GM23338 (cell line): ENCODE measurements at regions not wholly inside any gene's neighbourhood (a gene's known extent, or its start where the extent isn't known, plus 50 kb on each side); places are given as distances from the start of the nearest gene placed in this dataset.
A peak's percentile ranks its signal among the peaks of the same experiment; 100 is the strongest.

ENCODE experiments used
- ATAC-seq: fragments of 200-7000 bp; cut with Tn5 transposase; 3 replicates; pipeline ENCODE4 v1.9.1; 2020
- DNase-seq: peaks from one replicate; pipeline ENCODE4 v3.0.0-alpha.2; 2015; ENCODE audit warnings: low spot score
- H2AFZ ChIP-seq: fragments of 200-600 bp; sonication (generic); 2 replicates; pipeline ENCODE4 v1.8.0; 2016; ENCODE audit warnings: antibody characterized with exemption, mild to moderate bottlenecking, moderate library complexity
- H3F3A ChIP-seq: fragments of 200-600 bp; sonication (generic); replicated peaks from 2 replicates; pipeline ENCODE4 v1.8.0; 2017; ENCODE audit warnings: antibody characterized with exemption, mixed run types, low read depth
- H3K27ac ChIP-seq: fragments of 200-600 bp; sonication (generic); 2 replicates; pipeline ENCODE4 v1.6.1; 2016; ENCODE audit warnings: low read depth
- H3K27me3 ChIP-seq: fragments of 200-600 bp; sonication (generic); 2 replicates; pipeline ENCODE4 v1.8.0; 2016; ENCODE audit warnings: mild to moderate bottlenecking, mixed run types, moderate library complexity; ENCODE audit not compliant: insufficient read depth
- H3K36me3 ChIP-seq: fragments of 200-600 bp; sonication (generic); 2 replicates; pipeline ENCODE4 v1.8.0; 2016; ENCODE audit warnings: mild to moderate bottlenecking; ENCODE audit not compliant: insufficient read depth
- H3K4me1 ChIP-seq: fragments of 200-600 bp; sonication (generic); 2 replicates; pipeline ENCODE4 v1.8.0; 2016; ENCODE audit warnings: mild to moderate bottlenecking, moderate library complexity; ENCODE audit not compliant: insufficient read depth
- H3K4me2 ChIP-seq: fragments of 200-600 bp; sonication (generic); 2 replicates; pipeline ENCODE4 v1.7.1; 2017; ENCODE audit warnings: mixed run types
- H3K4me3 ChIP-seq: fragments of 200-600 bp; sonication (generic); 2 replicates; pipeline ENCODE4 v1.6.1; 2016; ENCODE audit warnings: mixed run types
- H3K79me2 ChIP-seq: fragments of 200-600 bp; sonication (generic); replicated peaks from 2 replicates; pipeline ENCODE4 v1.8.0; 2017; ENCODE audit warnings: mild to moderate bottlenecking; ENCODE audit not compliant: insufficient read depth
- H3K9me2 ChIP-seq: fragments of 200-600 bp; sonication (generic); 2 replicates; pipeline ENCODE4 v1.8.0; 2017; ENCODE audit not compliant: insufficient read depth
- H4K20me1 ChIP-seq: fragments of 200-600 bp; sonication (generic); replicated peaks from 2 replicates; pipeline ENCODE4 v1.8.0; 2017; ENCODE audit warnings: mild to moderate bottlenecking; ENCODE audit not compliant: insufficient read depth
- H3K27ac Mint-ChIP-seq: 2 replicates; pipeline ENCODE4 v1.8.0; 2020; ENCODE audit warnings: inconsistent platforms, mild to moderate bottlenecking, moderate library complexity, mixed read lengths
- H3K27me3 Mint-ChIP-seq: 3 replicates; pipeline ENCODE4 v1.8.0; 2022; ENCODE audit warnings: low read depth, mild to moderate bottlenecking, moderate library complexity, mixed read lengths, inconsistent platforms; ENCODE audit not compliant: insufficient read depth, poor library complexity
- H3K36me3 Mint-ChIP-seq: 3 replicates; pipeline ENCODE4 v1.8.0; 2021; ENCODE audit warnings: low read depth, mild to moderate bottlenecking, inconsistent platforms, moderate library complexity, mixed read lengths
- H3K4me1 Mint-ChIP-seq: 3 replicates; pipeline ENCODE4 v1.8.0; 2020; ENCODE audit warnings: mild to moderate bottlenecking, inconsistent platforms, mixed read lengths
- H3K4me3 Mint-ChIP-seq: 3 replicates; pipeline ENCODE4 v1.8.0; 2021; ENCODE audit warnings: moderate library complexity, mild to moderate bottlenecking, inconsistent platforms, mixed read lengths
- H3K9me3 Mint-ChIP-seq: 3 replicates; pipeline ENCODE4 v1.8.0; 2020; ENCODE audit warnings: moderate library complexity, mild to moderate bottlenecking, inconsistent platforms, mixed read lengths
- JUNB ChIP-seq: IDR thresholded peaks from one replicate; pipeline ENCODE4 v1.6.1; 2016; ENCODE audit warnings: antibody characterized with exemption; ENCODE audit not compliant: unreplicated experiment
- STAT1 ChIP-seq: IDR thresholded peaks from one replicate; pipeline ENCODE4 v1.6.1; 2016; ENCODE audit warnings: antibody characterized with exemption; ENCODE audit not compliant: unreplicated experiment
- ZNF331 ChIP-seq: fragments of 250-450 bp; sonication (Bioruptor Pico); IDR thresholded peaks from 2 replicates; pipeline ENCODE4 v1.5.0; 2020; ENCODE audit warnings: low read depth, mild to moderate bottlenecking, moderate library complexity
- TF ChIP-seq, protein P1 (sequence below): fragments of 250-450 bp; sonication (Bioruptor Pico); IDR thresholded peaks from 2 replicates; pipeline ENCODE4 v1.5.0; 2020; ENCODE audit warnings: mild to moderate bottlenecking, moderate library complexity
- TF ChIP-seq, protein P2 (sequence below): IDR thresholded peaks from one replicate; pipeline ENCODE4 v1.6.1; 2018; ENCODE audit warnings: antibody characterized with exemption; ENCODE audit not compliant: unreplicated experiment

DNA sequence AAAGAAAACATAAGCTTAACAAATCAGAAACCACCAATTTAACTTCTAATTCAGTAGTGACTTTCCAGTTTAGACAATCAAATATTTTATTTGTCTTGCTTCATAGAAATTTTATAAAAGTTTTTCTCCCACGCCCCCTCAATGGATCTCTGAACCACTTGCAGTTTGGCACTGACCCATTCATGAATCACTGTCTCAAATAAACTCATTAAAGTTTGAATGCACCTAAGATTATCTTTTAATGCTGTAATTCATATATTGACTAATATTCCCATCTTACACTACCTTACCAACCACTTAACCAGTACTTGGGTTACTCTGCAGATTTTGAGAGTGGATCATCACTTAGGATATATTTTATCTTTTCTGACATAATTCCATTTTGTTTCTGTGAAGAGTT is 880.2 kb downstream of the OTOL1 start (continued):
- TF ChIP-seq, protein P1, sequence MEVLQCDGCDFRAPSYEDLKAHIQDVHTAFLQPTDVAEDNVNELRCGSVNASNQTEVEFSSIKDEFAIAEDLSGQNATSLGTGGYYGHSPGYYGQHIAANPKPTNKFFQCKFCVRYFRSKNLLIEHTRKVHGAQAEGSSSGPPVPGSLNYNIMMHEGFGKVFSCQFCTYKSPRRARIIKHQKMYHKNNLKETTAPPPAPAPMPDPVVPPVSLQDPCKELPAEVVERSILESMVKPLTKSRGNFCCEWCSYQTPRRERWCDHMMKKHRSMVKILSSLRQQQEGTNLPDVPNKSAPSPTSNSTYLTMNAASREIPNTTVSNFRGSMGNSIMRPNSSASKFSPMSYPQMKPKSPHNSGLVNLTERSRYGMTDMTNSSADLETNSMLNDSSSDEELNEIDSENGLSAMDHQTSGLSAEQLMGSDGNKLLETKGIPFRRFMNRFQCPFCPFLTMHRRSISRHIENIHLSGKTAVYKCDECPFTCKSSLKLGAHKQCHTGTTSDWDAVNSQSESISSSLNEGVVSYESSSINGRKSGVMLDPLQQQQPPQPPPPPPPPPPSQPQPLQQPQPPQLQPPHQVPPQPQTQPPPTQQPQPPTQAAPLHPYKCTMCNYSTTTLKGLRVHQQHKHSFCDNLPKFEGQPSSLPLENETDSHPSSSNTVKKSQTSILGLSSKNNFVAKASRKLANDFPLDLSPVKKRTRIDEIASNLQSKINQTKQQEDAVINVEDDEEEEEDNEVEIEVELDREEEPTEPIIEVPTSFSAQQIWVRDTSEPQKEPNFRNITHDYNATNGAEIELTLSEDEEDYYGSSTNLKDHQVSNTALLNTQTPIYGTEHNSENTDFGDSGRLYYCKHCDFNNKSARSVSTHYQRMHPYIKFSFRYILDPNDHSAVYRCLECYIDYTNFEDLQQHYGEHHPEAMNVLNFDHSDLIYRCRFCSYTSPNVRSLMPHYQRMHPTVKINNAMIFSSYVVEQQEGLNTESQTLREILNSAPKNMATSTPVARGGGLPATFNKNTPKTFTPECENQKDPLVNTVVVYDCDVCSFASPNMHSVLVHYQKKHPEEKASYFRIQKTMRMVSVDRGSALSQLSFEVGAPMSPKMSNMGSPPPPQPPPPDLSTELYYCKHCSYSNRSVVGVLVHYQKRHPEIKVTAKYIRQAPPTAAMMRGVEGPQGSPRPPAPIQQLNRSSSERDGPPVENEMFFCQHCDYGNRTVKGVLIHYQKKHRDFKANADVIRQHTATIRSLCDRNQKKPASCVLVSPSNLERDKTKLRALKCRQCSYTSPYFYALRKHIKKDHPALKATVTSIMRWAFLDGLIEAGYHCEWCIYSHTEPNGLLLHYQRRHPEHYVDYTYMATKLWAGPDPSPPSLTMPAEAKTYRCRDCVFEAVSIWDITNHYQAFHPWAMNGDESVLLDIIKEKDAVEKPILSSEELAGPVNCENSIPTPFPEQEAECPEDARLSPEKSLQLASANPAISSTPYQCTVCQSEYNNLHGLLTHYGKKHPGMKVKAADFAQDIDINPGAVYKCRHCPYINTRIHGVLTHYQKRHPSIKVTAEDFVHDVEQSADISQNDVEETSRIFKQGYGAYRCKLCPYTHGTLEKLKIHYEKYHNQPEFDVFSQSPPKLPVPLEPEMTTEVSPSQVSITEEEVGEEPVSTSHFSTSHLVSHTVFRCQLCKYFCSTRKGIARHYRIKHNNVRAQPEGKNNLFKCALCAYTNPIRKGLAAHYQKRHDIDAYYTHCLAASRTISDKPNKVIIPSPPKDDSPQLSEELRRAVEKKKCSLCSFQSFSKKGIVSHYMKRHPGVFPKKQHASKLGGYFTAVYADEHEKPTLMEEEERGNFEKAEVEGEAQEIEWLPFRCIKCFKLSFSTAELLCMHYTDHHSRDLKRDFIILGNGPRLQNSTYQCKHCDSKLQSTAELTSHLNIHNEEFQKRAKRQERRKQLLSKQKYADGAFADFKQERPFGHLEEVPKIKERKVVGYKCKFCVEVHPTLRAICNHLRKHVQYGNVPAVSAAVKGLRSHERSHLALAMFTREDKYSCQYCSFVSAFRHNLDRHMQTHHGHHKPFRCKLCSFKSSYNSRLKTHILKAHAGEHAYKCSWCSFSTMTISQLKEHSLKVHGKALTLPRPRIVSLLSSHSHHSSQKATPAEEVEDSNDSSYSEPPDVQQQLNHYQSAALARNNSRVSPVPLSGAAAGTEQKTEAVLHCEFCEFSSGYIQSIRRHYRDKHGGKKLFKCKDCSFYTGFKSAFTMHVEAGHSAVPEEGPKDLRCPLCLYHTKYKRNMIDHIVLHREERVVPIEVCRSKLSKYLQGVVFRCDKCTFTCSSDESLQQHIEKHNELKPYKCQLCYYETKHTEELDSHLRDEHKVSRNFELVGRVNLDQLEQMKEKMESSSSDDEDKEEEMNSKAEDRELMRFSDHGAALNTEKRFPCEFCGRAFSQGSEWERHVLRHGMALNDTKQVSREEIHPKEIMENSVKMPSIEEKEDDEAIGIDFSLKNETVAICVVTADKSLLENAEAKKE (CRISPR knock-in tag), result no peak
- no peak for TF ChIP-seq JUNB

DNA sequence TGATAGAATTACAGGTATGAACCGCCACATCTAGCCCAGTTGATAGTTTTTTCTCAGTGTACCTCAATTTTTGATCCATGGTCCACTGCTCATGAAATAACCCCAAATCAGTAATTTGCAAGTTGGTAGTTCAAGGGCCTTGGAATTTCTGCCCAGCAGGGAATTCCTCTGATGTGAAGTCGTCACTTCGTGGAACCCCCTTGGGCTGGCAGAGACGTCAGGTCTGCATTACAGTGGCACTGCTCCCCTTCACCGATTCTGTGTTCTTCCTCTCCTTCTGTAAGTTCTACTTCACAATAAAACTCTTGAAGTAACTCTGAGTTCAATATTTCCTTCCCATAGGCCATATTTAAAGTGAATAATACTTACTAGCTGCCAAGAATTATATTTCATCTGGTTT is 881.0 kb downstream of the OTOL1 start:
- Histone ChIP-seq H2AFZ (peak overlapping the region; percentile 15; the same call in 1 of the 2 replicates), H3K9me2 (no peaks in the 10 kb centered on the region), H3F3A (no peaks in the 10 kb centered on the region), H3K27me3 (no peaks in the 10 kb centered on the region), H3K4me1 (peaks cover 11% of the 10 kb centered on the region; the same call in 1 of the 2 replicates), H3K79me2 (no peaks in the 10 kb centered on the region), H3K36me3 (0 out of 2 replicates have a peak, but pooled peaks cover 3% of the 10 kb centered on the region), H4K20me1 (no peaks in the 10 kb centered on the region), H3K27ac (no peak overlapping the region), H3K4me2 (no peak overlapping the region), H3K4me3 (no peak overlapping the region)
- TF ChIP-seq ZNF331 (CRISPR knock-in tag) (no peak), JUNB (no peak), STAT1 (no peak)
- TF ChIP-seq, protein P2, sequence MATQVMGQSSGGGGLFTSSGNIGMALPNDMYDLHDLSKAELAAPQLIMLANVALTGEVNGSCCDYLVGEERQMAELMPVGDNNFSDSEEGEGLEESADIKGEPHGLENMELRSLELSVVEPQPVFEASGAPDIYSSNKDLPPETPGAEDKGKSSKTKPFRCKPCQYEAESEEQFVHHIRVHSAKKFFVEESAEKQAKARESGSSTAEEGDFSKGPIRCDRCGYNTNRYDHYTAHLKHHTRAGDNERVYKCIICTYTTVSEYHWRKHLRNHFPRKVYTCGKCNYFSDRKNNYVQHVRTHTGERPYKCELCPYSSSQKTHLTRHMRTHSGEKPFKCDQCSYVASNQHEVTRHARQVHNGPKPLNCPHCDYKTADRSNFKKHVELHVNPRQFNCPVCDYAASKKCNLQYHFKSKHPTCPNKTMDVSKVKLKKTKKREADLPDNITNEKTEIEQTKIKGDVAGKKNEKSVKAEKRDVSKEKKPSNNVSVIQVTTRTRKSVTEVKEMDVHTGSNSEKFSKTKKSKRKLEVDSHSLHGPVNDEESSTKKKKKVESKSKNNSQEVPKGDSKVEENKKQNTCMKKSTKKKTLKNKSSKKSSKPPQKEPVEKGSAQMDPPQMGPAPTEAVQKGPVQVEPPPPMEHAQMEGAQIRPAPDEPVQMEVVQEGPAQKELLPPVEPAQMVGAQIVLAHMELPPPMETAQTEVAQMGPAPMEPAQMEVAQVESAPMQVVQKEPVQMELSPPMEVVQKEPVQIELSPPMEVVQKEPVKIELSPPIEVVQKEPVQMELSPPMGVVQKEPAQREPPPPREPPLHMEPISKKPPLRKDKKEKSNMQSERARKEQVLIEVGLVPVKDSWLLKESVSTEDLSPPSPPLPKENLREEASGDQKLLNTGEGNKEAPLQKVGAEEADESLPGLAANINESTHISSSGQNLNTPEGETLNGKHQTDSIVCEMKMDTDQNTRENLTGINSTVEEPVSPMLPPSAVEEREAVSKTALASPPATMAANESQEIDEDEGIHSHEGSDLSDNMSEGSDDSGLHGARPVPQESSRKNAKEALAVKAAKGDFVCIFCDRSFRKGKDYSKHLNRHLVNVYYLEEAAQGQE, result no peak
- ATAC-seq (no peak), DNase-seq (no peak)
- peaks cover 8% of the 10 kb centered on the region; the same call in 2 of the 3 replicates for H3K4me1 Mint-ChIP-seq
- H3K4me3 Mint-ChIP-seq, result no peak overlapping the region
- peaks cover 30% of the 10 kb centered on the region for H3K9me3 Mint-ChIP-seq
- peaks cover 27% of the 10 kb centered on the region; the same call in 2 of the 3 replicates for H3K36me3 Mint-ChIP-seq
- H3K27ac Mint-ChIP-seq, result no peak overlapping the region
- no peaks in the 10 kb centered on the region for H3K27me3 Mint-ChIP-seq
